DND-41 (cell line): ENCODE measurements at regions not wholly inside any gene's neighbourhood (a gene's known extent, or its start where the extent isn't known, plus 50 kb on each side); places are given as distances from the start of the nearest gene placed in this dataset.

Experiments
- ATAC-seq: fragments of 200-7000 bp; cut with Tn5 transposase; 3 replicates; pipeline ENCODE4 v1.9.1; 2021; ENCODE audit warnings: low read depth; ENCODE audit not compliant: insufficient read depth
- DNase-seq: peaks from one replicate; pipeline ENCODE4 v3.0.0-alpha.2; 2020
- H2AFZ ChIP-seq: 2 replicates; pipeline ENCODE4 v1.6.0; 2012; ENCODE audit warnings: low read depth, low read length
- H3K27ac ChIP-seq: 2 replicates; pipeline ENCODE4 v1.5.1; 2012; ENCODE audit warnings: low read length, inconsistent platforms
- H3K27me3 ChIP-seq: fragments of 200-600 bp; sonication (generic); 2 replicates; pipeline ENCODE4 v1.6.0; 2012; ENCODE audit warnings: low read length, mild to moderate bottlenecking, inconsistent platforms; ENCODE audit not compliant: insufficient read depth, poor library complexity
- H3K36me3 ChIP-seq: 2 replicates; pipeline ENCODE4 v1.5.1; 2012; ENCODE audit warnings: low read length, inconsistent platforms; ENCODE audit not compliant: insufficient read depth
- H3K4me1 ChIP-seq: 2 replicates; pipeline ENCODE4 v1.5.1; 2012; ENCODE audit warnings: mild to moderate bottlenecking, low read length; ENCODE audit not compliant: insufficient read depth
- H3K4me2 ChIP-seq: 2 replicates; pipeline ENCODE4 v1.6.0; 2012; ENCODE audit warnings: mild to moderate bottlenecking, moderate library complexity, low read length, inconsistent platforms; ENCODE audit not compliant: insufficient read depth
- H3K4me3 ChIP-seq, 2 experiments: fragments of 200-600 bp in 1 of 2; shearing (Covaris generic) in 1 of 2; 2 replicates each; pipeline ENCODE4 v1.5.1; 2012 to 2016; ENCODE audit warnings: inconsistent platforms in 2 of 2, low read length in 2 of 2, mild to moderate bottlenecking in 2 of 2, low read depth in 1 of 2, moderate library complexity in 1 of 2
- H3K79me2 ChIP-seq: 2 replicates; pipeline ENCODE4 v1.6.0; 2012; ENCODE audit warnings: low read length, inconsistent platforms; ENCODE audit not compliant: insufficient read depth
- H3K9ac ChIP-seq: 2 replicates; pipeline ENCODE4 v1.6.0; 2012; ENCODE audit warnings: low read depth, mild to moderate bottlenecking, inconsistent platforms, low read length, moderate library complexity
- H3K9me3 ChIP-seq: 2 replicates; pipeline ENCODE4 v1.5.1; 2012; ENCODE audit warnings: low read length, moderate library complexity, mild to moderate bottlenecking, inconsistent platforms; ENCODE audit not compliant: insufficient read depth, severe bottlenecking
- H4K20me1 ChIP-seq: 2 replicates; pipeline ENCODE4 v1.6.0; 2012; ENCODE audit warnings: low read length; ENCODE audit not compliant: insufficient read depth
- EZH2 ChIP-seq: IDR thresholded peaks from 3 replicates; pipeline ENCODE4 v1.6.1; 2012; ENCODE audit warnings: borderline replicate concordance, low read depth, mild to moderate bottlenecking, moderate library complexity, low read length, inconsistent platforms; ENCODE audit not compliant: severe bottlenecking
- TF ChIP-seq, protein P1 (sequence below): IDR thresholded peaks from 2 replicates; pipeline ENCODE4 v1.5.1; 2012; ENCODE audit warnings: borderline replicate concordance, low read length, moderate library complexity, mild to moderate bottlenecking; ENCODE audit not compliant: poor library complexity, severe bottlenecking; ENCODE audit errors: extremely low read depth

DNA sequence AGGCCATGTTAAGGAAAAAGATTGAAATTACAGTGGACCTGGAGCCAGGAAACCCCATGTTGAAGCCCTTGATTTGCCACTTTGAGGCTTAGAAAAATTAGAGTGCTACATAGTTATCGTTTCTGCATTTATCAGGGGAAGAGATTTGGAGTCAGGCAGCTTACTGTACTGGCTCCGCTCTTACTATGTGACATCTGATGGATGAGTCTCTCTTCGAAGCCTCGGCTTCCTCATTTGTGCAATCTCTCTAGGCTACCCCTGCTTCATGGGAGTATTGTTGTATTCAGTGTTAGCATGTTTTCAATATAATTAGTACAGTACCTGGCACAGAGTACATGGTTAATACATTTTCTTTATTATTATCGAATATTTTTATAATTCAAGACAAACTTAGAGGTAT, 480.4 kb upstream of the USP24 start:
- Histone ChIP-seq H3K27me3 (no peaks in the 10 kb centered on the region), H2AFZ (no peak overlapping the region), H3K9ac (no peak overlapping the region), H3K4me2 (no peak overlapping the region), H4K20me1 (no peaks in the 10 kb centered on the region), H3K9me3 (no peaks in the 10 kb centered on the region), H3K79me2 (no peaks in the 10 kb centered on the region), H3K36me3 (no peaks in the 10 kb centered on the region), H3K4me3 (no peak overlapping the region), H3K4me1 (no peaks in the 10 kb centered on the region), H3K27ac (no peak overlapping the region)
- no peak for ATAC-seq
- no peak for DNase-seq
- no peak for TF ChIP-seq EZH2
- TF ChIP-seq, protein P1, sequence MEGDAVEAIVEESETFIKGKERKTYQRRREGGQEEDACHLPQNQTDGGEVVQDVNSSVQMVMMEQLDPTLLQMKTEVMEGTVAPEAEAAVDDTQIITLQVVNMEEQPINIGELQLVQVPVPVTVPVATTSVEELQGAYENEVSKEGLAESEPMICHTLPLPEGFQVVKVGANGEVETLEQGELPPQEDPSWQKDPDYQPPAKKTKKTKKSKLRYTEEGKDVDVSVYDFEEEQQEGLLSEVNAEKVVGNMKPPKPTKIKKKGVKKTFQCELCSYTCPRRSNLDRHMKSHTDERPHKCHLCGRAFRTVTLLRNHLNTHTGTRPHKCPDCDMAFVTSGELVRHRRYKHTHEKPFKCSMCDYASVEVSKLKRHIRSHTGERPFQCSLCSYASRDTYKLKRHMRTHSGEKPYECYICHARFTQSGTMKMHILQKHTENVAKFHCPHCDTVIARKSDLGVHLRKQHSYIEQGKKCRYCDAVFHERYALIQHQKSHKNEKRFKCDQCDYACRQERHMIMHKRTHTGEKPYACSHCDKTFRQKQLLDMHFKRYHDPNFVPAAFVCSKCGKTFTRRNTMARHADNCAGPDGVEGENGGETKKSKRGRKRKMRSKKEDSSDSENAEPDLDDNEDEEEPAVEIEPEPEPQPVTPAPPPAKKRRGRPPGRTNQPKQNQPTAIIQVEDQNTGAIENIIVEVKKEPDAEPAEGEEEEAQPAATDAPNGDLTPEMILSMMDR = no peak

DNA sequence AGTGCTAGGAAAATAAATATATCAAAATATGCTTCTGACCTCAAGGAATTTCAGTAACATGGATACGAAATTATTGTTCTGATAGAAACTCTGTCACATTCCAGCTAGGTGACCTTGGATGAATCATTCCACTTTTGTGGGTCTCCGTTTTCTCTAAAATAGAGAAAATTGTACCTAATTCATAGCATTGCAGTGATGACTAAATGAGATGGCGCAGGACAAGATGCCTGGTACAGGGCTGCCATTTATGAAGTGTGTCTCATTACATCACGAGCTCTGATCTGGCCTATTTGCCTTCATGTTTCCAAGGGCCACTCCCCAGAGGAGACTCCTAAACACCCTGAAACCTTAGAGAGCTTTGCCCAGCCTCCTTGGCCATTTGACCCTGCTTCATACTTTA, 480.0 kb upstream of the USP24 start:
- Histone ChIP-seq H3K4me2 (no peak overlapping the region), H3K27ac (no peak overlapping the region)

GRCh38 chr1:55694310-55694801, 479.2 kb upstream of the USP24 start:
- H3K4me1 ChIP-seq = no peaks in the 10 kb centered on the region

More for the DNA sequence above, 480.0 kb upstream of the USP24 start:
- H2AFZ ChIP-seq = no peak overlapping the region
- no peaks in the 10 kb centered on the region for H3K79me2 ChIP-seq
- H3K4me3 ChIP-seq = no peak overlapping the region
- TF ChIP-seq, protein P1 = no peak
- no peak for TF ChIP-seq EZH2
- H3K36me3 ChIP-seq = no peaks in the 10 kb centered on the region
- H4K20me1 ChIP-seq = no peaks in the 10 kb centered on the region
- no peak overlapping the region for H3K9ac ChIP-seq
- no peaks in the 10 kb centered on the region for H3K27me3 ChIP-seq
- ATAC-seq = no peak
- DNase-seq = no peak
- H3K9me3 ChIP-seq = no peaks in the 10 kb centered on the region
- no peaks in the 10 kb centered on the region for H3K4me1 ChIP-seq

More at GRCh38 chr1:55694310-55694801, 479.2 kb upstream of the USP24 start:
- Histone ChIP-seq H2AFZ (no peak overlapping the region), H3K27me3 (no peaks in the 10 kb centered on the region), H3K36me3 (no peaks in the 10 kb centered on the region), H3K9me3 (no peaks in the 10 kb centered on the region), H3K4me3 (no peak overlapping the region), H3K9ac (no peak overlapping the region), H3K79me2 (no peaks in the 10 kb centered on the region), H3K27ac (no peak overlapping the region), H4K20me1 (no peaks in the 10 kb centered on the region), H3K4me2 (no peak overlapping the region)
- DNase-seq = no peak
- no peak for ATAC-seq
- TF ChIP-seq, protein P1 = no peak
- TF ChIP-seq EZH2 = no peak
